H9 (cell line): ENCODE measurements at regions not wholly inside any gene's neighbourhood (a gene's known extent, or its start where the extent isn't known, plus 50 kb on each side); places are given as distances from the start of the nearest gene placed in this dataset.

ENCODE experiments used
- DNase-seq: peaks from one replicate; pipeline ENCODE4 v3.0.0-alpha.2; 2017
- H2AFZ ChIP-seq: one replicate; pipeline ENCODE4 v1.6.1; 2013; ENCODE audit warnings: mild to moderate bottlenecking, low read length, control low read depth, moderate library complexity
- H2AK5ac ChIP-seq: 2 replicates; pipeline ENCODE4 v1.6.1; 2013; ENCODE audit warnings: low read length, control low read depth, mixed read lengths; ENCODE audit not compliant: insufficient read length
- H2BK120ac ChIP-seq: one replicate; pipeline ENCODE4 v1.6.1; 2013; ENCODE audit warnings: low read depth, mild to moderate bottlenecking, low read length, control low read depth, inconsistent platforms; ENCODE audit not compliant: poor library complexity, severe bottlenecking
- H2BK12ac ChIP-seq: 2 replicates; pipeline ENCODE4 v1.6.1; 2013; ENCODE audit warnings: low read length, control low read depth, mixed read lengths, low read depth; ENCODE audit not compliant: insufficient read length
- H2BK15ac ChIP-seq: 2 replicates; pipeline ENCODE4 v1.6.1; 2013; ENCODE audit warnings: low read depth, low read length, control low read depth
- H2BK20ac ChIP-seq: one replicate; pipeline ENCODE4 v1.6.1; 2013; ENCODE audit warnings: low read depth, mild to moderate bottlenecking, low read length, control low read depth, inconsistent platforms; ENCODE audit not compliant: poor library complexity, severe bottlenecking
- H2BK5ac ChIP-seq: 2 replicates; pipeline ENCODE4 v1.6.1; 2013; ENCODE audit warnings: low read length, control low read depth, mixed read lengths; ENCODE audit not compliant: insufficient read length
- H3K14ac ChIP-seq: 2 replicates; pipeline ENCODE4 v1.6.1; 2013; ENCODE audit warnings: low read length, control low read depth; ENCODE audit not compliant: insufficient read depth
- H3K18ac ChIP-seq: 2 replicates; pipeline ENCODE4 v1.6.1; 2013; ENCODE audit warnings: low read depth, mild to moderate bottlenecking, mixed read lengths, low read length, control low read depth; ENCODE audit not compliant: insufficient read length
- H3K23ac ChIP-seq: 2 replicates; pipeline ENCODE4 v1.6.1; 2013; ENCODE audit warnings: low read length, control low read depth, mixed read lengths, low read depth; ENCODE audit not compliant: insufficient read length
- H3K23me2 ChIP-seq: 2 replicates; pipeline ENCODE4 v1.6.1; 2013; ENCODE audit warnings: low read depth, mild to moderate bottlenecking, mixed read lengths, low read length, control low read depth; ENCODE audit not compliant: insufficient read length, poor library complexity, severe bottlenecking
- H3K27ac ChIP-seq: 2 replicates; pipeline ENCODE4 v1.5.1; 2013; ENCODE audit warnings: low read length, control low read depth, mixed read lengths, low read depth; ENCODE audit not compliant: insufficient read length
- H3K27me3 ChIP-seq: 2 replicates; pipeline ENCODE4 v1.6.1; 2013; ENCODE audit warnings: low read length, control low read depth, inconsistent platforms; ENCODE audit not compliant: insufficient read depth
- H3K4ac ChIP-seq: 2 replicates; pipeline ENCODE4 v1.6.1; 2013; ENCODE audit warnings: low read depth, mild to moderate bottlenecking, control low read depth, inconsistent platforms, low read length, moderate library complexity
- H3K4me1 ChIP-seq: 2 replicates; pipeline ENCODE4 v1.6.1; 2013; ENCODE audit warnings: low read length, control low read depth, inconsistent platforms; ENCODE audit not compliant: insufficient read depth
- H3K4me2 ChIP-seq: 2 replicates; pipeline ENCODE4 v1.6.1; 2013; ENCODE audit warnings: low read length, control low read depth, mixed read lengths; ENCODE audit not compliant: insufficient read length, insufficient read depth
- H3K56ac ChIP-seq: 2 replicates; pipeline ENCODE4 v1.6.1; 2013; ENCODE audit warnings: low read depth, mild to moderate bottlenecking, mixed read lengths, low read length, control low read depth; ENCODE audit not compliant: insufficient read length
- H3K79me1 ChIP-seq: 2 replicates; pipeline ENCODE4 v1.6.1; 2013; ENCODE audit warnings: low read depth, mild to moderate bottlenecking, moderate library complexity, low read length, control low read depth, inconsistent platforms; ENCODE audit not compliant: insufficient read depth, poor library complexity, severe bottlenecking
- H3K79me2 ChIP-seq: 2 replicates; pipeline ENCODE4 v1.6.1; 2013; ENCODE audit warnings: low read length, control low read depth, inconsistent platforms; ENCODE audit not compliant: insufficient read depth
- H3K9ac ChIP-seq: 2 replicates; pipeline ENCODE4 v1.6.1; 2013; ENCODE audit warnings: low read length, control low read depth, mixed read lengths; ENCODE audit not compliant: insufficient read length; ENCODE audit errors: extremely low read depth
- H3K9me3 ChIP-seq: one replicate; pipeline ENCODE4 v1.6.1; 2013; ENCODE audit warnings: low read depth, low read length, inconsistent platforms; ENCODE audit not compliant: control insufficient read depth
- H3T11ph ChIP-seq: one replicate; pipeline ENCODE4 v1.6.1; 2013; ENCODE audit warnings: mild to moderate bottlenecking, low read length, control low read depth, inconsistent platforms
- H4K20me1 ChIP-seq: one replicate; pipeline ENCODE4 v1.6.1; 2013; ENCODE audit not compliant: control insufficient read depth, insufficient read length, insufficient read depth
- H4K5ac ChIP-seq: 2 replicates; pipeline ENCODE4 v1.6.1; 2013; ENCODE audit warnings: low read depth, mild to moderate bottlenecking, mixed read lengths, low read length, control low read depth; ENCODE audit not compliant: insufficient read length
- H4K8ac ChIP-seq: replicated peaks from 2 replicates; pipeline ENCODE4 v1.6.1; 2013; ENCODE audit warnings: low read length, control low read depth, mixed read lengths, low read depth; ENCODE audit not compliant: insufficient read length
- H4K91ac ChIP-seq: 2 replicates; pipeline ENCODE4 v1.6.1; 2013; ENCODE audit warnings: low read depth, mild to moderate bottlenecking, moderate library complexity, mixed read lengths, low read length, control low read depth; ENCODE audit not compliant: insufficient read length
- H3K27ac Mint-ChIP-seq, 3 experiments: 2 replicates in 2 of 3; 3 replicates in 1 of 3; pipeline ENCODE4 v1.8.0; 2020 to 2021; ENCODE audit warnings: mixed read lengths in 3 of 3, mild to moderate bottlenecking in 1 of 3, moderate library complexity in 1 of 3
- H3K27me3 Mint-ChIP-seq: 2 replicates; pipeline ENCODE4 v1.8.0; 2021; ENCODE audit warnings: low read depth, mild to moderate bottlenecking, moderate library complexity, mixed read lengths
- H3K36me3 Mint-ChIP-seq, 3 experiments: 2 replicates in 2 of 3; 3 replicates in 1 of 3; pipeline ENCODE4 v1.8.0; 2020 to 2021; ENCODE audit warnings: low read depth in 3 of 3, mixed read lengths in 3 of 3; ENCODE audit not compliant: insufficient read depth in 1 of 3
- H3K4me1 Mint-ChIP-seq, 2 experiments: 2 replicates each; pipeline ENCODE4 v1.8.0; 2020; ENCODE audit warnings: mixed read lengths in 2 of 2
- H3K4me3 Mint-ChIP-seq, 2 experiments: 2 replicates in 1 of 2; 3 replicates in 1 of 2; pipeline ENCODE4 v1.8.0; 2020 to 2021; ENCODE audit warnings: mild to moderate bottlenecking in 2 of 2, mixed read lengths in 2 of 2, moderate library complexity in 1 of 2
- H3K9me3 Mint-ChIP-seq, 2 experiments: 2 replicates in 1 of 2; 3 replicates in 1 of 2; pipeline ENCODE4 v1.8.0; 2020; ENCODE audit warnings: mild to moderate bottlenecking in 2 of 2, mixed read lengths in 2 of 2, moderate library complexity in 1 of 2
- WGBS: extraction: QIAGEN DNeasy Blood & Tissue Kit; methylation state at CpG from one replicate; pipeline ENCODE4 v1.1.7; 2013; ENCODE audit warnings: missing lambda C conversion rate, low lambda C conversion rate, mixed read lengths; ENCODE audit not compliant: insufficient read length; ENCODE audit errors: extremely low coverage; 5-methylcytosine and 5-hydroxymethylcytosine counted together
- TF ChIP-seq, protein P1 (sequence below): fragments of 200-600 bp; sonication (generic); conservative IDR thresholded peaks from 3 replicates; pipeline ENCODE4 v1.8.0; 2021; ENCODE audit warnings: antibody characterized with exemption, mild to moderate bottlenecking

DNA sequence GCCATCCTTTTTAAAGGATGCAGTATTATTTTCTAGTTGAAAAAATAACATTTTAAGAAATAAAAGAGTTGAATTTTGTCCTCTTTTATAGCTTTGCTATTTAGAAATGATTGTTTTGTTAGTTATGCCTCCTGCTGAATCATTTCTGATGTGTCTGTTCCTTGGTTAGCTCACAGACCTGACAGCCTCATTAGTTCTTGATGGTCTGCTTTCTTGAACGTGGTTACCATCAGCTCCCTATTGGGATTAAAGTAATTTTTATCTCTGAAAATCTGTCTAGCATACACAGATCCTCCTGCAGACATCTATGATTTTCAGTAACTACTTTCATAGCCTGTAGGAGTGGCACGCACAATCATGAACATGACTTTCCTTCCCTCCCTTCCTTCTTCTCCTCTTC is 447.6 kb upstream of the B3GALT2 start:
- Histone ChIP-seq H2AK5ac (no peak overlapping the region), H2BK12ac (no peak overlapping the region), H3K23ac (no peak overlapping the region), H4K8ac (no peak overlapping the region), H3K9me3 (no peaks in the 10 kb centered on the region), H3K56ac (no peak overlapping the region), H4K5ac (no peak overlapping the region), H2BK20ac (no peak overlapping the region), H4K20me1 (no peaks in the 10 kb centered on the region), H2AFZ (no peak overlapping the region), H3K23me2 (no peaks in the 10 kb centered on the region), H3K14ac (no peak overlapping the region), H3T11ph (no peak overlapping the region), H3K9ac (no peak overlapping the region), H3K18ac (no peak overlapping the region), H3K4me1 (no peaks in the 10 kb centered on the region), H2BK15ac (no peak overlapping the region), H3K79me1 (no peaks in the 10 kb centered on the region), H3K4me2 (no peak overlapping the region), H3K4ac (no peak overlapping the region), H3K27me3 (no peaks in the 10 kb centered on the region), H3K79me2 (no peaks in the 10 kb centered on the region), H4K91ac (no peak overlapping the region), H3K27ac (no peak overlapping the region), H2BK5ac (no peak overlapping the region), H2BK120ac (no peak overlapping the region)
- Mint-ChIP-seq H3K36me3 (no peaks in the 10 kb centered on the region), H3K4me3 (no peak overlapping the region), H3K4me1 (peaks cover 11 to 14% of the 10 kb centered on the region in 2 experiments), H3K27me3 (no peaks in the 10 kb centered on the region), H3K9me3 (no peaks in the 10 kb centered on the region), H3K27ac (no peak overlapping the region)
- no CpG with 5 or more reads among the region's 2 CpGs for WGBS
- DNase-seq = no peak
- TF ChIP-seq, protein P1, sequence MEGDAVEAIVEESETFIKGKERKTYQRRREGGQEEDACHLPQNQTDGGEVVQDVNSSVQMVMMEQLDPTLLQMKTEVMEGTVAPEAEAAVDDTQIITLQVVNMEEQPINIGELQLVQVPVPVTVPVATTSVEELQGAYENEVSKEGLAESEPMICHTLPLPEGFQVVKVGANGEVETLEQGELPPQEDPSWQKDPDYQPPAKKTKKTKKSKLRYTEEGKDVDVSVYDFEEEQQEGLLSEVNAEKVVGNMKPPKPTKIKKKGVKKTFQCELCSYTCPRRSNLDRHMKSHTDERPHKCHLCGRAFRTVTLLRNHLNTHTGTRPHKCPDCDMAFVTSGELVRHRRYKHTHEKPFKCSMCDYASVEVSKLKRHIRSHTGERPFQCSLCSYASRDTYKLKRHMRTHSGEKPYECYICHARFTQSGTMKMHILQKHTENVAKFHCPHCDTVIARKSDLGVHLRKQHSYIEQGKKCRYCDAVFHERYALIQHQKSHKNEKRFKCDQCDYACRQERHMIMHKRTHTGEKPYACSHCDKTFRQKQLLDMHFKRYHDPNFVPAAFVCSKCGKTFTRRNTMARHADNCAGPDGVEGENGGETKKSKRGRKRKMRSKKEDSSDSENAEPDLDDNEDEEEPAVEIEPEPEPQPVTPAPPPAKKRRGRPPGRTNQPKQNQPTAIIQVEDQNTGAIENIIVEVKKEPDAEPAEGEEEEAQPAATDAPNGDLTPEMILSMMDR = no peak
